Smooth muscle cell (in vitro differentiated cells): ENCODE measurements at regions not wholly inside any gene's neighbourhood (a gene's known extent, or its start where the extent isn't known, plus 50 kb on each side); places are given as distances from the start of the nearest gene placed in this dataset.

Experiments
- DNase-seq: peaks from one replicate; lab custom pipeline; 2025; ENCODE audit not compliant: unreplicated experiment; lab: John Stamatoyannopoulos, UW
- H2AFZ ChIP-seq: fragments of 200-600 bp; sonication (generic); 2 replicates; pipeline ENCODE4 v1.6.0; 2016; ENCODE audit warnings: antibody characterized with exemption, low read depth, mild to moderate bottlenecking
- H3F3A ChIP-seq: fragments of 200-600 bp; sonication (generic); 2 replicates; pipeline ENCODE4 v1.6.0; 2017; ENCODE audit warnings: antibody characterized with exemption, low read depth
- H3K27ac ChIP-seq: fragments of 200-600 bp; sonication (generic); 2 replicates; pipeline ENCODE4 v1.5.1; 2016; ENCODE audit warnings: low read depth, mild to moderate bottlenecking
- H3K27me3 ChIP-seq: fragments of 200-600 bp; sonication (generic); 2 replicates; pipeline ENCODE4 v1.6.1; 2016; ENCODE audit warnings: low read depth, mild to moderate bottlenecking
- H3K36me3 ChIP-seq: fragments of 200-600 bp; sonication (generic); 2 replicates; pipeline ENCODE4 v1.5.1; 2016; ENCODE audit warnings: low read depth
- H3K4me1 ChIP-seq: fragments of 200-600 bp; sonication (generic); 2 replicates; pipeline ENCODE4 v1.5.1; 2016; ENCODE audit warnings: low read depth
- H3K4me2 ChIP-seq: fragments of 200-600 bp; sonication (generic); 2 replicates; pipeline ENCODE4 v1.6.0; 2016; ENCODE audit warnings: mild to moderate bottlenecking
- H3K4me3 ChIP-seq: fragments of 200-600 bp; sonication (generic); 2 replicates; pipeline ENCODE4 v1.5.1; 2016; ENCODE audit warnings: mild to moderate bottlenecking
- H3K79me2 ChIP-seq: fragments of 200-600 bp; sonication (generic); 2 replicates; pipeline ENCODE4 v1.6.0; 2016; ENCODE audit warnings: low read depth, mild to moderate bottlenecking
- H3K9ac ChIP-seq: fragments of 200-600 bp; sonication (generic); 2 replicates; pipeline ENCODE4 v1.6.0; 2016; ENCODE audit warnings: low read depth
- H3K9me3 ChIP-seq: fragments of 200-600 bp; sonication (generic); replicated peaks from 2 replicates; pipeline ENCODE4 v1.5.1; 2016; ENCODE audit warnings: low read depth
- H4K20me1 ChIP-seq: fragments of 200-600 bp; sonication (generic); 2 replicates; pipeline ENCODE4 v1.6.0; 2016; ENCODE audit warnings: low read depth
- CTCF ChIP-seq: fragments of 200-600 bp; sonication (generic); IDR thresholded peaks from 2 replicates; pipeline ENCODE4 v1.5.1; 2017; ENCODE audit warnings: borderline replicate concordance, mild to moderate bottlenecking, antibody characterized with exemption; ENCODE audit not compliant: insufficient read depth, poor library complexity, severe bottlenecking
- WGBS: methylation state at CpG from one replicate; pipeline ENCODE4 v1.1.7; 2016; ENCODE audit warnings: low lambda C conversion rate; 5-methylcytosine and 5-hydroxymethylcytosine counted together

GRCh38 chr17:68734187-68734900, 133.2 kb upstream of the FAM20A start:
- H3K27ac ChIP-seq = peak overlapping the region; percentile 60
- peaks cover 5% of the 10 kb centered on the region for H3F3A ChIP-seq
- H3K9ac ChIP-seq = no peak overlapping the region
- no peaks in the 10 kb centered on the region for H4K20me1 ChIP-seq
- no peaks in the 10 kb centered on the region for H3K79me2 ChIP-seq
- no peak overlapping the region for H3K4me3 ChIP-seq
- no peak for DNase-seq
- H3K4me1 ChIP-seq = peaks cover 13% of the 10 kb centered on the region
- no peaks in the 10 kb centered on the region for H3K27me3 ChIP-seq
- H3K4me2 ChIP-seq = peak overlapping the region; percentile 73
- H3K9me3 ChIP-seq = no peaks in the 10 kb centered on the region
- H3K36me3 ChIP-seq = no peaks in the 10 kb centered on the region
- 80% methylated on average over 6 of the region's 6 CpGs for WGBS
- no peak for TF ChIP-seq CTCF
- no peak overlapping the region for H2AFZ ChIP-seq

- Histone ChIP-seq H3F3A (peaks cover 5% of the 10 kb centered on the region), H3K9me3 (no peaks in the 10 kb centered on the region), H3K79me2 (no peaks in the 10 kb centered on the region), H3K4me2 (peak overlapping the region; percentile 73), H3K9ac (no peak overlapping the region), H3K27ac (peak overlapping the region; percentile 60), H2AFZ (peak overlapping the region; percentile 48), H4K20me1 (no peaks in the 10 kb centered on the region), H3K36me3 (no peaks in the 10 kb centered on the region), H3K27me3 (no peaks in the 10 kb centered on the region), H3K4me3 (peak overlapping the region; percentile 25), H3K4me1 (peaks cover 13% of the 10 kb centered on the region)
- 3% methylated on average over 4 of the region's 4 CpGs for WGBS
- no peak for TF ChIP-seq CTCF
- DNase-seq = no peak
These were observed 132.3 kb upstream of the FAM20A start for GRCh38 chr17:68733241-68734176.

- Histone ChIP-seq H3K27ac (no peak overlapping the region), H3K4me2 (no peak overlapping the region), H3K4me1 (peaks cover 13% of the 10 kb centered on the region)
These were observed 131.2 kb upstream of the FAM20A start for GRCh38 chr17:68732301-68732749.

More at GRCh38 chr17:68732301-68732749, 131.2 kb upstream of the FAM20A start:
- peaks cover 5% of the 10 kb centered on the region for H3F3A ChIP-seq
- no peak overlapping the region for H2AFZ ChIP-seq
- no peak overlapping the region for H3K4me3 ChIP-seq
- H3K79me2 ChIP-seq = no peaks in the 10 kb centered on the region
- no peak for DNase-seq
- H3K27me3 ChIP-seq = no peaks in the 10 kb centered on the region
- H3K9ac ChIP-seq = no peak overlapping the region
- no peaks in the 10 kb centered on the region for H3K9me3 ChIP-seq
- no peaks in the 10 kb centered on the region for H4K20me1 ChIP-seq
- TF ChIP-seq CTCF = no peak
- H3K36me3 ChIP-seq = no peaks in the 10 kb centered on the region
